HCT116 (cell line): ENCODE measurements at regions not wholly inside any gene's neighbourhood (a gene's known extent, or its start where the extent isn't known, plus 50 kb on each side); places are given as distances from the start of the nearest gene placed in this dataset.

ENCODE experiments used
- ATAC-seq: fragments of 200-7000 bp; cut with Tn5 transposase; 2 replicates; pipeline ENCODE4 v1.9.1; 2020; ENCODE audit warnings: mild to moderate bottlenecking, moderate library complexity
- BruUV-seq: library from RNA; stranded (reverse); fragments of 400-500 nt; replicated peaks from 2 replicates; lab custom pipeline; 2021; lab: Mats Ljungman, UMichigan
- CTCF ChIA-PET: fragments of 300-600 bp; sonication (Branson Sonifier 250); formaldehyde crosslinking; loops from one replicate; lab custom pipeline; 2021; ENCODE audit warnings: antibody characterized with exemption; lab: Charles Lee
- POLR2A ChIA-PET: fragments of 300-600, 350-600 bp; sonication (Branson Sonifier 250); formaldehyde crosslinking; loops from one replicate; lab custom pipeline; 2021; ENCODE audit warnings: antibody characterized with exemption; lab: Charles Lee
- RAD21 ChIA-PET, 2 experiments: fragments of 300-600 bp; sonication (Branson Sonifier 250); formaldehyde crosslinking; loops; one replicate each; lab custom pipeline; 2023; ENCODE audit warnings: low total read pairs in 2 of 2; ENCODE audit not compliant: uncharacterized antibody in 2 of 2, unreplicated experiment in 2 of 2, low non-redundant PET in 1 of 2; lab: Charles Lee
- DNase-seq: peaks from one replicate; pipeline ENCODE4 v3.0.0-alpha.2; 2010; ENCODE audit warnings: low read depth, low spot score
- H2AFZ ChIP-seq: fragments of 200-600 bp; shearing (Covaris generic), sonication (generic); 2 replicates; pipeline ENCODE4 v1.6.1; 2017; ENCODE audit warnings: low read depth, mixed run types, mixed read lengths, antibody characterized with exemption, low read length; ENCODE audit not compliant: poor library complexity, severe bottlenecking
- H3K27ac ChIP-seq: 2 replicates; pipeline ENCODE4 v1.5.1; 2012; ENCODE audit warnings: low read depth, low read length
- H3K27me3 ChIP-seq: fragments of 200-600 bp; sonication (generic); 2 replicates; pipeline ENCODE4 v1.6.1; 2016; ENCODE audit warnings: mixed run types, low read length, mixed read lengths; ENCODE audit not compliant: insufficient read depth
- H3K36me3 ChIP-seq, 2 experiments: fragments of 200-500 bp in 1 of 2; fragments of 200-600 bp in 1 of 2; sonication (Bioruptor generic) in 1 of 2; sonication (generic) in 1 of 2; 2 replicates each; pipeline versions ENCODE4 v1.5.1 to v1.6.1; 2014 to 2016; ENCODE audit warnings: low read length in 2 of 2, inconsistent platforms in 1 of 2, mixed read lengths in 1 of 2, mixed run types in 1 of 2; ENCODE audit not compliant: insufficient read depth in 2 of 2, control insufficient read depth in 1 of 2
- H3K4me1 ChIP-seq, 2 experiments: fragments of 200-600 bp in 1 of 2; sonication (generic) in 1 of 2; 2 replicates each; pipeline versions ENCODE4 v1.5.1 to v1.6.1; 2012 to 2017; ENCODE audit warnings: low read length in 2 of 2, inconsistent platforms in 1 of 2, mild to moderate bottlenecking in 1 of 2, mixed read lengths in 1 of 2, mixed run types in 1 of 2, moderate library complexity in 1 of 2; ENCODE audit not compliant: insufficient read depth in 2 of 2, control insufficient read depth in 1 of 2
- H3K4me2 ChIP-seq: fragments of 200-600 bp; sonication (generic); 2 replicates; pipeline ENCODE4 v1.6.1; 2017; ENCODE audit warnings: mixed run types, low read length, mixed read lengths
- H3K4me3 ChIP-seq, 2 experiments: fragments of 200-600 bp in 1 of 2; sonication (generic) in 1 of 2; replicated peaks in 1 of 2; 2 replicates each; pipeline ENCODE4 v1.5.1; 2011 to 2016; ENCODE audit warnings: low read length in 2 of 2, control low read depth in 1 of 2, low read depth in 1 of 2, mild to moderate bottlenecking in 1 of 2, mixed read lengths in 1 of 2, mixed run types in 1 of 2
- H3K79me2 ChIP-seq: fragments of 200-600 bp; sonication (generic); 2 replicates; pipeline ENCODE4 v1.6.1; 2017; ENCODE audit warnings: mild to moderate bottlenecking, mixed run types, low read length, moderate library complexity, mixed read lengths; ENCODE audit not compliant: insufficient read depth
- H3K9ac ChIP-seq: fragments of 200-600 bp; sonication (generic); 2 replicates; pipeline ENCODE4 v1.6.1; 2016; ENCODE audit warnings: low read length, mixed read lengths
- H3K9me2 ChIP-seq: fragments of 200-600 bp; sonication (generic), shearing (Covaris generic); 2 replicates; pipeline ENCODE4 v1.6.1; 2017; ENCODE audit warnings: mixed run types, mild to moderate bottlenecking, moderate library complexity; ENCODE audit not compliant: insufficient read depth
- H3K9me3 ChIP-seq, 2 experiments: fragments of 200-500 bp in 1 of 2; fragments of 200-600 bp in 1 of 2; sonication (Bioruptor generic) in 1 of 2; sonication (generic) in 1 of 2; 2 replicates each; pipeline ENCODE4 v1.6.1; 2014 to 2017; ENCODE audit warnings: low read length in 2 of 2, mixed read lengths in 2 of 2, inconsistent platforms in 1 of 2, low read depth in 1 of 2, mild to moderate bottlenecking in 1 of 2, mixed run types in 1 of 2, moderate library complexity in 1 of 2; ENCODE audit not compliant: control insufficient read depth in 1 of 2, insufficient read depth in 1 of 2
- H4K20me1 ChIP-seq: fragments of 200-600 bp; sonication (generic), shearing (Covaris generic); 2 replicates; pipeline ENCODE4 v1.6.1; 2017; ENCODE audit warnings: mixed run types, mild to moderate bottlenecking, moderate library complexity; ENCODE audit not compliant: insufficient read depth
- CBX3 ChIP-seq: IDR thresholded peaks from 2 replicates; pipeline ENCODE4 v1.6.1; 2012; ENCODE audit warnings: low read depth
- CEBPB ChIP-seq: IDR thresholded peaks from 2 replicates; pipeline ENCODE4 v1.6.1; 2012; ENCODE audit warnings: low read depth
- EGR1 ChIP-seq: IDR thresholded peaks from 2 replicates; pipeline ENCODE4 v1.6.1; 2012; ENCODE audit warnings: low read depth
- EZH2phosphoT487 ChIP-seq: fragments of 200-600 bp; IDR thresholded peaks from 2 replicates; pipeline ENCODE4 v1.6.1; 2018; ENCODE audit warnings: antibody characterized with exemption, borderline replicate concordance
- FOSL1 ChIP-seq: IDR thresholded peaks from 2 replicates; pipeline ENCODE4 v1.6.1; 2012; ENCODE audit warnings: low read depth
- JUND ChIP-seq: IDR thresholded peaks from 2 replicates; pipeline ENCODE4 v1.6.1; 2012
- MAX ChIP-seq: IDR thresholded peaks from 2 replicates; pipeline ENCODE4 v1.6.1; 2012
- POLR2AphosphoS5 ChIP-seq: IDR thresholded peaks from 2 replicates; pipeline ENCODE4 v1.6.1; 2011; ENCODE audit warnings: mild to moderate bottlenecking, low read depth, low read length, moderate library complexity
- SIN3A ChIP-seq: IDR thresholded peaks from 2 replicates; pipeline ENCODE4 v1.6.1; 2012; ENCODE audit warnings: low read depth
- SP1 ChIP-seq: IDR thresholded peaks from 2 replicates; pipeline ENCODE4 v1.6.1; 2012; ENCODE audit warnings: low read depth
- SRF ChIP-seq: IDR thresholded peaks from 2 replicates; pipeline ENCODE4 v1.6.1; 2012; ENCODE audit warnings: low read depth
- TCF7L2 ChIP-seq: IDR thresholded peaks from 2 replicates; pipeline ENCODE4 v1.7.0; 2011; ENCODE audit warnings: borderline replicate concordance, inconsistent platforms; ENCODE audit not compliant: insufficient read depth, insufficient read length; ENCODE audit errors: extremely low read depth
- YY1 ChIP-seq: IDR thresholded peaks from 2 replicates; pipeline ENCODE4 v1.6.1; 2011; ENCODE audit warnings: low read length, low read depth, moderate library complexity, mild to moderate bottlenecking; ENCODE audit not compliant: insufficient replicate concordance; ENCODE audit errors: extremely low read depth
- ZBTB33 ChIP-seq: IDR thresholded peaks from 2 replicates; pipeline ENCODE4 v1.6.1; 2011; ENCODE audit warnings: mild to moderate bottlenecking, low read length, moderate library complexity; ENCODE audit not compliant: insufficient replicate concordance; ENCODE audit errors: extremely low read depth
- ZFX ChIP-seq: fragments of 450-650 bp; IDR thresholded peaks from 2 replicates; pipeline ENCODE4 v1.6.1; 2017
- ZNF274 ChIP-seq: fragments of 200-500 bp; sonication (Bioruptor generic); IDR thresholded peaks from 2 replicates; pipeline ENCODE4 v1.6.1; 2014; ENCODE audit warnings: mild to moderate bottlenecking, low read depth, low read length, inconsistent platforms
- intact Hi-C: fragments of 100-400 bp; cut with micrococcal nuclease; formaldehyde crosslinking; loops from 2 replicates; pipeline ENCODE4 v1.10.0; 2022

GRCh38 chr1:112256411-112256810 lies 139.6 kb upstream of the CTTNBP2NL start (continued):
- no peak for TF ChIP-seq ZBTB33
- TF ChIP-seq YY1 = no peak

GRCh38 chr1:112257043-112257835 lies 138.8 kb upstream of the CTTNBP2NL start:
- DNase-seq = no peak

More at GRCh38 chr1:112257043-112257835, 138.8 kb upstream of the CTTNBP2NL start:
- no peak for ATAC-seq
- no peaks in the 10 kb centered on the region for H3K9me3 ChIP-seq
- no peaks in the 10 kb centered on the region for H3K36me3 ChIP-seq
- no peaks in the 10 kb centered on the region for H3K9me2 ChIP-seq
- ChIA-PET RAD21 (no interaction called here), POLR2A (no interaction called here), CTCF (interaction anchor here (0.5 kb wide), 1 partner anchor 80 kb away, joined by 3 read pairs; no protein-coding TSS in a partner anchor)
- H3K4me1 ChIP-seq = peaks cover under 1 to 6% of the 10 kb centered on the region in 2 experiments; a peak in 3 of 4 replicates
- TF ChIP-seq JUND (no peak), EZH2phosphoT487 (no peak), SP1 (no peak), TCF7L2 (no peak), YY1 (no peak), ZFX (no peak), CBX3 (no peak), MAX (no peak), SIN3A (no peak), EGR1 (no peak), SRF (no peak), POLR2AphosphoS5 (no peak), FOSL1 (no peak), CEBPB (no peak), ZNF274 (no peak)
- H3K4me3 ChIP-seq = no peak overlapping the region
- no peak overlapping the region for H2AFZ ChIP-seq
- intact Hi-C loops = no loop called here
- 0 out of 2 replicates have a peak, but pooled peaks cover 5% of the 10 kb centered on the region for H3K27me3 ChIP-seq
- H3K27ac ChIP-seq = no peak overlapping the region
- H3K9ac ChIP-seq = no peak overlapping the region
- BruUV-seq = no TSS peak
- no peaks in the 10 kb centered on the region for H4K20me1 ChIP-seq
- H3K79me2 ChIP-seq = no peaks in the 10 kb centered on the region
- H3K4me2 ChIP-seq = no peak overlapping the region
